ENCODE measurements at regions not wholly inside any gene's neighbourhood (a gene's known extent, or its start where the extent isn't known, plus 50 kb on each side); places are given as distances from the start of the nearest gene placed in this dataset.

- TF ChIP-seq CTCF (IDR thresholded peaks at IDR 0.05; ENCODE audit: low read depth, low read length): peak; percentile 94
- H3K4me3 ChIP-seq (ENCODE audit: low read depth, low read length): no peak overlapping the region
- no peak overlapping the region for H3K27ac ChIP-seq
- DNase-seq: peak; percentile 64
- H3K9me3 ChIP-seq (ENCODE audit: severe bottlenecking): no peaks in the 10 kb centered on the region
- peaks cover 36% of the 10 kb centered on the region for H3K27me3 ChIP-seq (ENCODE audit: insufficient read depth, low read depth, severe bottlenecking)
- no peaks in the 10 kb centered on the region for H3K36me3 ChIP-seq
Measured at GRCh38 chr1:5509664-5510452, 482.4 kb downstream of the NPHP4 start.

- no peak for DNase-seq
- TF ChIP-seq CTCF (IDR thresholded peaks at IDR 0.05; ENCODE audit: low read depth, low read length): no peak
- H3K27me3 ChIP-seq (ENCODE audit: insufficient read depth, low read depth, severe bottlenecking): peaks cover 34% of the 10 kb centered on the region
- no peak overlapping the region for H3K4me3 ChIP-seq (ENCODE audit: low read depth, low read length)
- H3K27ac ChIP-seq: no peak overlapping the region
- H3K9me3 ChIP-seq (ENCODE audit: severe bottlenecking): no peaks in the 10 kb centered on the region
- no peaks in the 10 kb centered on the region for H3K36me3 ChIP-seq
Measured at GRCh38 chr1:5508669-5509330, 483.4 kb downstream of the NPHP4 start.

- Histone ChIP-seq H3K27ac (no peak overlapping the region), H3K27me3 (ENCODE audit: insufficient read depth, low read depth, severe bottlenecking) (peaks cover 24% of the 10 kb centered on the region), H3K36me3 (no peaks in the 10 kb centered on the region), H3K4me3 (ENCODE audit: low read depth, low read length) (no peak overlapping the region), H3K9me3 (ENCODE audit: severe bottlenecking) (no peaks in the 10 kb centered on the region)
- TF ChIP-seq CTCF (IDR thresholded peaks at IDR 0.05; ENCODE audit: low read depth, low read length): no peak
- no peak for DNase-seq
Measured at GRCh38 chr1:5507340-5507739, 484.9 kb downstream of the NPHP4 start.

GRCh38 chr1:5506634-5507033 is 485.6 kb downstream of the NPHP4 start:
- Histone ChIP-seq H3K4me3 (ENCODE audit: low read depth, low read length) (no peak overlapping the region), H3K27me3 (ENCODE audit: insufficient read depth, low read depth, severe bottlenecking) (peaks cover 17% of the 10 kb centered on the region), H3K9me3 (ENCODE audit: severe bottlenecking) (no peaks in the 10 kb centered on the region), H3K36me3 (no peaks in the 10 kb centered on the region), H3K27ac (no peak overlapping the region)
- DNase-seq: no peak
- TF ChIP-seq CTCF (IDR thresholded peaks at IDR 0.05; ENCODE audit: low read depth, low read length): no peak

- H3K27ac ChIP-seq: no peak overlapping the region
- peaks cover 10% of the 10 kb centered on the region for H3K27me3 ChIP-seq (ENCODE audit: insufficient read depth, low read depth, severe bottlenecking)
- H3K36me3 ChIP-seq: no peaks in the 10 kb centered on the region
- H3K4me3 ChIP-seq (ENCODE audit: low read depth, low read length): no peak overlapping the region
- H3K9me3 ChIP-seq (ENCODE audit: severe bottlenecking): no peaks in the 10 kb centered on the region
- no peak for TF ChIP-seq CTCF (IDR thresholded peaks at IDR 0.05; ENCODE audit: low read depth, low read length)
- no peak for DNase-seq
Measured at GRCh38 chr1:5505944-5506343, 486.3 kb downstream of the NPHP4 start.
